Adrenal gland (tissue), 9 donors: ENCODE measurements at regions not wholly inside any gene's neighbourhood (a gene's known extent, or its start where the extent isn't known, plus 50 kb on each side); places are given as distances from the start of the nearest gene placed in this dataset.

Experiments used
- DNase-seq, 7 donors: peaks; one replicate each; pipeline ENCODE4 v3.0.0-alpha.2; 2019 to 2020
- H3K27ac ChIP-seq, 5 donors: fragments of 200-600 bp; sonication (generic) in 4 of 5; 1 replicate in 3 of 5; 2 replicates in 2 of 5; pipeline versions ENCODE4 v1.5.1 to v1.8.0; 2016 to 2020; ENCODE audit warnings: mild to moderate bottlenecking in 1 of 5
- H3K27me3 ChIP-seq: fragments of 200-600 bp; 2 replicates; pipeline ENCODE4 v1.8.0; 2021
- H3K36me3 ChIP-seq, 2 donors: fragments of 200-600 bp; replicated peaks in 1 of 2; 1 replicate in 1 of 2; 2 replicates in 1 of 2; pipeline versions ENCODE4 v1.5.1 to v1.8.0; 2018 to 2022
- H3K4me1 ChIP-seq, 2 donors: fragments of 200-600 bp; replicated peaks in 1 of 2; 1 replicate in 1 of 2; 2 replicates in 1 of 2; pipeline versions ENCODE4 v1.5.1 to v1.8.0; 2018 to 2021
- H3K4me3 ChIP-seq, 4 donors: fragments of 200-600 bp; sonication (generic) in 3 of 4; one replicate each; pipeline ENCODE4 v1.5.1; 2016 to 2018
- H3K9me3 ChIP-seq, 3 donors: fragments of 200-600 bp; sonication (generic) in 1 of 3; replicated peaks in 1 of 3; 1 replicate in 2 of 3; 2 replicates in 1 of 3; pipeline versions ENCODE4 v1.5.1 to v1.8.0; 2016 to 2021
- CTCF ChIP-seq, 6 experiments: fragments of 450-650 bp in 4 of 6; fragments of 200-600 bp in 2 of 6; sonication (generic) in 1 of 6; IDR thresholded peaks; 1 replicate in 5 of 6; 2 replicates in 1 of 6; pipeline versions ENCODE4 v1.5.1 to v1.8.0; 2016 to 2021; ENCODE audit warnings: antibody characterized with exemption in 6 of 6, mild to moderate bottlenecking in 2 of 6, moderate library complexity in 1 of 6
- POLR2A ChIP-seq, 2 donors: fragments of 450-650 bp; IDR thresholded peaks; one replicate each; pipeline ENCODE4 v1.6.1; 2017; ENCODE audit warnings: antibody characterized with exemption in 2 of 2, mild to moderate bottlenecking in 2 of 2, moderate library complexity in 1 of 2
- WGBS, 4 donors: extraction: QIAGEN DNeasy Blood & Tissue Kit in 2 of 4; methylation state at CpG; one replicate each; pipeline versions ENCODE4 v1.1.5 to v1.1.7; 2013 to 2017; 5-methylcytosine and 5-hydroxymethylcytosine counted together
- intact Hi-C, 2 donors: fragments of 100-400 bp; cut with DNase I; formaldehyde crosslinking; loops; one replicate each; pipeline versions ENCODE4 v1.14.1 to v1.15.0; 2022 to 2023
- donor health status: healthy with polysubstance abuse.
- donor health status: Bipolar disorder and iron deficiency.
- donor health status: DM: yes; HTN: yes; CAD: no.
- donor health status: DM: no; HTN: no; CAD: no.
- donor health status: DM: no; HTN: no; CAD: no.

GRCh38 chr6:152904678-152905077, 78.2 kb downstream of the FBXO5 start:
- no peaks in the 10 kb centered on the region for H3K36me3 ChIP-seq
- H3K4me1 ChIP-seq, result no peaks in the 10 kb centered on the region
- no peak overlapping the region for H3K4me3 ChIP-seq
- no peak for DNase-seq
- no peak overlapping the region for H3K27ac ChIP-seq
- intact Hi-C loops, result no loop called here
- TF ChIP-seq CTCF (IDR thresholded peaks at IDR 0.05) (no peak), POLR2A (IDR thresholded peaks at IDR 0.05) (no peak)
- no peaks in the 10 kb centered on the region for H3K9me3 ChIP-seq
- no peaks in the 10 kb centered on the region for H3K27me3 ChIP-seq

- Histone ChIP-seq H3K9me3 (no peaks in the 10 kb centered on the region), H3K4me3 (no peak overlapping the region), H3K36me3 (no peaks in the 10 kb centered on the region), H3K27me3 (no peaks in the 10 kb centered on the region), H3K4me1 (no peaks in the 10 kb centered on the region), H3K27ac (no peak overlapping the region)
- TF ChIP-seq CTCF (IDR thresholded peaks at IDR 0.05) (no peak), POLR2A (IDR thresholded peaks at IDR 0.05) (no peak)
- 65 to 75% (median 69%) methylated on average over 2 of the region's 2 CpGs for WGBS, 4 donors
- DNase-seq, result no peak
- intact Hi-C loops, result no loop called here
Measured at GRCh38 chr6:152905551-152906299, 77.1 kb downstream of the FBXO5 start.

- Histone ChIP-seq H3K4me1 (no peaks in the 10 kb centered on the region), H3K9me3 (no peaks in the 10 kb centered on the region), H3K27me3 (no peaks in the 10 kb centered on the region), H3K4me3 (no peak overlapping the region), H3K36me3 (no peaks in the 10 kb centered on the region), H3K27ac (no peak overlapping the region)
- no peak for TF ChIP-seq POLR2A (IDR thresholded peaks at IDR 0.05)
- TF ChIP-seq CTCF (IDR thresholded peaks at IDR 0.05), result no peak
- DNase-seq, result no peak
- WGBS, 4 donors, result 60 to 80% (median 73%) methylated on average over 2 of the region's 2 CpGs
- intact Hi-C loops, result no loop called here
Measured at GRCh38 chr6:152909241-152909640, 73.6 kb downstream of the FBXO5 start.

- no peak for DNase-seq
- Histone ChIP-seq H3K9me3 (no peaks in the 10 kb centered on the region), H3K27me3 (no peaks in the 10 kb centered on the region), H3K36me3 (no peaks in the 10 kb centered on the region), H3K4me1 (no peaks in the 10 kb centered on the region), H3K4me3 (no peak overlapping the region), H3K27ac (no peak overlapping the region)
- TF ChIP-seq CTCF (IDR thresholded peaks at IDR 0.05) (no peak), POLR2A (IDR thresholded peaks at IDR 0.05) (no peak)
- WGBS, 4 donors, result 38 to 74% (median 60%) methylated on average over 1 of the region's 1 CpG
- intact Hi-C loops, result no loop called here
Measured at GRCh38 chr6:152916035-152916434, 66.8 kb downstream of the FBXO5 start.
